SW 1271 (cell line): ENCODE measurements at regions not wholly inside any gene's neighbourhood (a gene's known extent, or its start where the extent isn't known, plus 50 kb on each side); places are given as distances from the start of the nearest gene placed in this dataset.

Source experiments
- DNase-seq, 2 experiments: peaks; one replicate each; lab custom pipeline; 2025; lab: John Stamatoyannopoulos, UW

DNA sequence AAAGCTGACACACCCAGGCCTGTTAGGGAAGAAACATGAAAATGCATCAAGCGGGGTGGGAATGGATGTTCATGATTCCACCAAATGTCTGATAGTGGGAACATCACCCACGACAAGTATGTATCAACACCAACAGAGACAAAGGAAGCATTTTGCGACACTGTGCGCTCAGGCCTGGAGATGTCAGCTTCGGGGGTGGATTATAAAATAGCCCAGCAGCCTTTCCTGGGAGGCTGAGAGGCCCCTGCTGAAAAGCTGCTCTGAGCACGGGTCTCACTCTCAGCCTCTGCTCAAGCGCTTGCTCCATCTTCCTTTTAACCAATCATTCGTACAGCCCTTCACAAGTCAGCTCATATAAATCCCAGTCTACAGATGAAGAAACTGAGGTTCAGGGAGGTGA is 213.5 kb downstream of the BCL11B start:
- DNase-seq = no peak

DNA sequence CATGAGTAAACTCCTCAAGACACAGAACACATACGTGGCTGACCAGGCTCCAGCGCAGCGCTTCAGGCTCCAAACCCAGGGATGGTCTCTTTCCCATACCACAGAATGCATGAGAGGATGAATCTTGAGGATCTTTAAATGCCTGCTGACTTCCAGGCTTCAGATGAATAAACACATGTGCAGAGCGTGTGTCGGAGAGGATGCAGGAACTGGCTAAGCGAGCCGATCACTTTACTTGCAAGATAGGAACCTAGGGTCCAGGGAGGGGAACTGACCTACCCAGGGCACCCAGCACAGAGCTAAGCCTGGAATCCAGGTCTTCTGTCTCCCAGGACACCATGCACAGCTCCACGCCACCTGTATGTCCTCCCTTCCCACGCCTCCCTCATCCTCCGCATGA is 209.8 kb downstream of the BCL11B start:
- no peak for DNase-seq

DNA sequence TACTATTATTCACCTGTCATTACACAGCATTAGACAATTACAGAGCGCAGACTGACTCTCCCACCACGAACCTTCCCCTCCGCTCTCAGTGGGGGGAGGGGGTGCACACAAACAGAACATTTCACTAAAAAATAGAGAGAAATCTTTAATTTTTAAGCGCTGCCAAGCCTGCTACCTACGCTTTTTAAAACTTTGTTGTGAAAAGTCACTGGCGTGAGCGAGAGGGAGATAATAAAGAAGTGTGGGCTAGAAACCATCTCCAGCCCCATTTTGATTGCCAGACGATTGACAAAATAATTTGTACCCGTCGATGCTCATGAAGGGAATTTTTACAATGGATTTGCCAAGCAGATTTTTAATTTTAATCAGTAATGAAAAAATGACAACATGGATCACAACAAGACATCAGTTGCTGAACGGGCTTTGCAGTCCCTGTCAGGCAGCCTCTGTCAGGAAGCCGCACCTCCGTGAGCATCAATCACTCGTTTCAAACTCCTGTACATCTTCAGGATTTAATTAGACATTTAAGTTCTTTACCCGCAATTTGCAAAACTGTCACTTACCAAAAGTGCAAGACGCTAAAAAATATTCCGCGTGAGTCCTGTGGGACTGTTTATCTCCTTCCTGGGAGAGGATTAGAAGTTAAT is 209.1 kb downstream of the BCL11B start:
- no peak for DNase-seq

DNA sequence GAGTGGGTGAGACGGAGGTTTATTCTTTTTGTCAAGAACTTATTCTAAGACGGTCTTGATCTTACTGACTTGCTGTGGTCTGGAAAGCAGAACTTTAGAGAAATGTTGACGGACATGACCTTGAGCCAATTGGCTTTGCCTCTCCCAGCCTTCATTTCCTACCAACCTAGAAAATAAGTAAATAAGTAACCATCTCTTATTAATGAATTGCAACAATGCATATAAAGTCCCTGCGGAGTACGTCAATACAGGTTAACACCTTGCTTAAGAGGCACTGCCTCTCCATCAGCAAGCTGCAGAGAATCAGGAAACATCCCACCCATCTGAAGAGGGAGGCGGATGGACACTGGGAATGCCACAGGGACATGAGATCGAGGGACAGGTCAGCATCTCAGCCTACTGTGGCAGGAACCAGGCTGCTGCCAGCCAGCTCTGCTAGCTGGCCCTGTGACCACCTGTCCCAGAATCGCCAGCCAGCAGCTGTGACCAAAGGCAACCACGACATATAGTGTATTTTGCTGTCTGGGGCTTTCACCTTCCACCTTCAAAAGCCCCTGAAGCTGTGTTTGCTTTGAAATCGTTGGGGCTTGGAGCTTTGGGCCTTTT is 208.3 kb downstream of the BCL11B start:
- DNase-seq = no peak

DNA sequence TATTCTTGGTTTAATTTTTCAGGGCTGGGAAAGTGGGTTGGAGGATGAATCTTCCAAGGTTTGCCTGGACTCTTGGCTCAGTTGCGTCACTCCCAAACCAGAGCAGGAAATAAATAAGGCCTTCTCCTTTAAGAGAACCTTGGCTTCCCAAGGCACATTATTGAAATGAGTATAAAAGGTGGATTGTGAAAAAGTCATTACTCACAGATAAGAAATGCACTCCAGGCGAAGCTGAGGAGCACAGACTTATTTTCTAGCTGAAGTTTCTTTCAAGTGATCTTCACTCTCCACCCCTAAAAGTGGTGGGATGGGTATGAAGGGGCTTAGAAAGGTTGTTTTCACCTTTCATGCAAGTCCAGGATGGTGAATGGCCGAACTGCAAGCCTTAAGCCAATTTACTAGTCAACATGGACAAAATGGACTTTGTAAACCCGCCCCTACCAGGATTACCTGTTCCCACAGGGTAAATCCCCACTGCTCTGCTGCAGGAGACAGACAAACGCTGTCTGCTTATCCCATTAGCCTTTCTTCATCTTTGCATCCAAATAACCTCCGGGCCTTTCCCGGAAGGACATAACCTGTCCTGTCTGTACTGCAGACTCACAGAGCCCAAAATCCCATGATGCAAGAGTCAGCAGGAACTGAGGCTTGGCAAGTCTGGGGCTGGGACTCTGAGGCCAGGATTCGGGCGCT is 207.6 kb downstream of the BCL11B start:
- no peak for DNase-seq

DNA sequence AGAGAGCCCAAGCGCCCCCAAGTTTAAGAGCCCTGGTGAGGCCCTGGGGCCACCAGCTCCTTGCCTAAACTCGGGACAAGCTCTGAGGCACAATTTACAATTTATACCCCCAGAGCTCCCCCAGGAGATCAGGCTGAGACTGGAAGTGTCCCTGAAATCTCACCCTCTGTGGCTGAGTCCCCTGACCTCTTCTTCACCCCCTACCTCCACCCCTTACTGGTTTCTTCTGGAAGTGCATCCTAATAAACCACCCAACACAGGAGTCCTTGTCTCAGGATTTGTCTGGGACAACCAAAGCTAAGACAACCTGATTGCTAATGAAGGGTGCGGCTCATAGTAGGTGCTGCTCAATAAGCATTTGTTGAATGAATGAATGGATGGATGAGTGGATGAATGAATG is 206.4 kb downstream of the BCL11B start:
- no peak for DNase-seq

DNA sequence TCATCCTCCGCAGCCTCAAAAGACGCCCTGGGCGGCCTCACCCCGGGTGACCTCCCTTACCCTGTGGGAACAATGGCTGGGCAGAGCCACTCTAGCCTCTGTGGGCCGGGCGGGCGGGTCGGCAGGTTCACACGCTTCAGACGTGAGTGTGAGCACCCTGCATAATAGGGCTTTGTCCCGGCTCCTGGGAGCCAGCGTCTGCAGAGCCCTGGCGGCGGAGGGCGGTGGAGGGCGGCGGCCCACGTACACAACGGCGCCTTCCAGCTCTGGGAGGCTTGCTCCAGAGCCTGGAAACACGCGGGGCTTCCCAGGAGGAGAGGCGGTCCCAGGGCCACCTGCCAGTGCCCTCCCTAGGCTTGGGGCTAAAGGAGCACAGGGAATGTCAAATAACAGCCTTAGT is 205.6 kb downstream of the BCL11B start:
- DNase-seq = no peak

DNA sequence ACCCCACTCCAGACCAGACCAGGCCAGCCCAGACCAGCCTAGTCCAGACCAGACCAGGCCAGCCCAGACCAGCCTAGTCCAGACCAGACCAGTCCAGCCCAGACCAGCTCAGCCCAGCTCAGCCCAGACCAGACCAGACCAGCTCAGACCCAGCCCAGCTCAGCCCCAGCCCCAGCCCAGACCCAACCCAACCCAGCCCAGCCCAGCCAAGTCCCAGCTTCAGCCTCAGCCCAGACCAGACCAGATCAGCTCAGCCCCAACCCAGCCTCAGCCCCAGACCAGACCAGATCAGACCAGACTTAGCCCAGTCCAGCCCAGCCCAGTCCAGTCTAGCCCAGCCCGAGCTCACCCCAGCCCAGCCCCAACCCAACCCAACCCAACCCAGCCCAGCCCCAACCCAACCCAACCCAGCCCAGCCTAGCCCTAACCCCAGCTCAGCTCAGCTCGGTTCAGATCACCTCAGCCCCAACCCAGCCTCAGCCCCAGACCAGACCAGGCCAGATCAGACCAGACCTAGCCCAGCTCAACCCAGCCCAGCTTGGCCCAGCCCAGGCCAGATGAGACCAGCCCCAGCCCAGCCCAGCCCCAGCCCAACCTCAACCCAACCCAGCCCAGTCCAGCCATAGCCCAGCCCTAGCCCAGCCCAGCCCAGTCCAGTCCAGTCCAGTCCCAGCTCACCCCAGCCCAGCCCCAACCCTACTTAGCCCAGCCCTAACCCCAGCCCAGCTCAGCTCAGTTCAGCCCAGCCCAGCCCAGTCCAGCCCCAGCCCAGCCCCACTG is 204.7 kb downstream of the BCL11B start:
- no peak for DNase-seq

DNA sequence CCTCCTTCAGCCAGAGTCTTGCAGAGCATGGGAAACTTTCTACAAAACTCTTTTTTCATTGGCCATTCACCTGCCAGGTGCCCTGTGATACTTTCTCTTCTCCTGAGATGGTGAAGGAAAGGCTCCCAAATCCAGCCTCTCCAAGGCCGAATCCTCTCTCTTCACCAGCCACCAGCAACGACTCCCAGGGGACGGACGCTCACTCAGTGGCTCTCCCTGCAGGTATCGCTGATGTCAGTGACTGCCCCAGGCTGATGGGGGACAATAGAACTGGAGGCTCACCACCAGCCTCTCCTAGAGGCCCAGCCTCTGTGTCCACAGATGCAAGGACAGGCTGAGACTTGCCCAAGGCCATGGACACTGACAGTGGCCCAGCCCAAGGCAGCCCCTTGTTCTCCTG is 204.1 kb downstream of the BCL11B start:
- no peak for DNase-seq

DNA sequence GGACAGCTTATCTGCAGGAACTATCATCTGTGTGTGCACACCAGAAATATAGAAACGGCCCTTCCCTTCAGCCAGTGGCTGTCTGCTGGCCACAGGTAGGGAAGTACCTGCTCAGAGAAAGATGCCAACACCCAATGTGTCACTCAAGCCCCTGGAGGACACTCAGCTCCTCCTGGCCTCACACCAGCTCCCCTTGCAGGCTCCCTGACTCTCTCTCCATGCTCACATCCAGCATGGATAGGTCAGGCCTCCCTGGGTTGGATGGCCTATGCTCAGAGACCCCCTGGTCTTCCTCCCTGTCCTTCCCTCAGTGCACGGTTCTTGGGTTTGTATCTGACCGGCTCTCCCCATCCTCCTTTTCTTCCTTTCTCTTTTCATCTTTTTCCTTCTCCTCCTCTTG is 202.1 kb downstream of the BCL11B start:
- no peak for DNase-seq

DNA sequence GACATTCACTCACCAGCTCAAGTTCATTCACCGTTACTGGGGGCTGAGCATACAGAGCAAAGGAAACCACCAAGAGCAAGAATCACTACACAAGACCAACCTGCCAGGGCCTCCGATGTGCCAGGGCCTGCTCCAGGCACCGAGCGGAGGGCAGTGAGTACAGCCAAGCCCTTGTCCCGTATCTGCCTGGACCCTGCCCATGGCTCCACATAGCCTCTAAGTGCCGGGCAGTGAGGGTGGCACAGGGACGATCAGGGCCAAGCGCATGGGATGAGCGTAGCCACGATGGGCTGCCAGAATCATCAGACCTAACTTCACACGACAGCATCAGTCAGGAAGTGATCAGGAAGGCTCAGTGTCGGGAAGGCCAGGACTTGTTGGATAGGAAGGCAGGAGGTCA is 199.6 kb downstream of the BCL11B start:
- DNase-seq = no peak

DNA sequence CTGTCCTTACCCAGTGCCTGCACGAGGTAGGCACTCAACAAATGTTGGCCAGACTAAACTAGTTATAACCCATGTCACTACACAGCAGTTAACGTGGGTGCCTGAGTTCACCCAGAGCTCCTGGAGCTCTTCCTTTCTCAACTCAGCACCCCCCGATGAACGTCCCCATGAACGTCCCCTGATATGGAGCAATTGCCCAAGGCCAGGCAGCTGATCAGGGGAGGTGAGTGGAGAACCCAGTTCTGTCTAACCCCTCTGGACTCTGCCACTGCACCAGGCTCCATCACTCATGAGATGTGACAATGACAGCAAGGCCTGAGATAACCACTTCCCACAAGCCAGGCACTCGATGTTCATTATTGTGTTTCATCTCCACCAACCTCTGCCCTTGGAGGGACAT is 199.0 kb downstream of the BCL11B start:
- DNase-seq = no peak

DNA sequence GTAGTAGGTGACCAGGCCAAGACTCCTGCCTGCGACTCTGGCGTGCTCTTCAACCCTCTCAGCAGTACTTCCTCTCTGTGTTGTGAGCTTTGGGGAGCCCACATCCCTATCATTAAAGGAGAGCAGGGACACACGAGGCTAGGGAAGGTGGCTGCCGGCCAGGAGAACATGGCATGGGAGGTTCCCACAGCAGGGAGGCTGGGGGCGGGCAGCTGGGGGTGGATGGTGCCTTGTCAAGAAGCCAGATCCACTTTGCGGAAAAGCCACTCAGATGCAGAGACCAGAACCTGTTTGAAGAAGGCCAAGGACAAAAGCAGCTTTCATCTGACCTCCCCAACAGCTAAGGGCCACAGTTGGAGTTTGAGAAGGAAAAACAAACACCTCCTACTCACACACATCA is 198.6 kb downstream of the BCL11B start:
- DNase-seq = no peak

DNA sequence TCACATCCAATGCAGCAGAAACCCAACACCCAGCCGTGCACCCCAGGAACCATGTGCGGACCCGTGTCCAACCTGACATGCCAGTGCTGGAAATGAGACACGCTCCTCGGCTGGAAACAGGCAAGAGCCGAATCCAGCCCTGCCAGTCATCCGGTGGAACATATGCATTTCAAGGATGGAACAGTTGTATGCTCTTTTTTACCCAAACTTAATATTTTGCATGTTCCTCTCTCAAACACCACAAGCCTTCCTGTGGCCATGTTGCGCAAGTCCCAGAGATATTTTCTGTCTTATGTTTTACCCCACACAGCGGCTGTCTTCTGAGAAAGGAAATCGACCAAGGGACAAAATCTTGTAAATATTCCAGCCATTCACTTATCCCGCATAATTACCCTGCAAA is 196.9 kb downstream of the BCL11B start:
- no peak for DNase-seq

DNA sequence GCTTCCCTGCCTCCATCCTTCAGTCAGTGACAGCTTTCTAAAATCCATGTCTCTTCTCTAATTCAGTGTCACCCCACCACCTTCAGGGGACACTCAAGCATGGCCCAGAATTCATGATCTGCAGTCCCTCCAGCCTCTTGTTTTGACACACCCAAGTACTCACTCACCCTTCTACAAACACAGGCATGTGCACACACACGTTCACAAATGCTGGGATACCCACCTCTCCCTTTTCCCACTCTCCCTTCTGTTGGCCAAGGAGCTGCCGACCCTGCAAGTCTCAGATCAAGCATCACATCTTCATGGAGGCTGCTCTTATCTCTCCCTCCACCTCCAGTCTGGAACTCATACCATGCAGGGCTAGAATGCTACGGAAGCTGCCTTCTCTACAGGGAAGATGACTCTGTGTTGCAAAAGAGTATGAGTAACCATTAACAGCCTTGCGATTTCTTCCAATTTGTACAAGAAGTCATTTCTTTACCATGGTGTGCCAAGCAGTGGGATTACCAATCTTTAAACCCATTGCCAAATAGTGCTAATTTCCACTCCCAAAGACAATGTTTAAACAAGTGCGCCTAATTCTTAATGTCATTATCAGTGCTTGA is 196.1 kb downstream of the BCL11B start:
- DNase-seq = no peak

DNA sequence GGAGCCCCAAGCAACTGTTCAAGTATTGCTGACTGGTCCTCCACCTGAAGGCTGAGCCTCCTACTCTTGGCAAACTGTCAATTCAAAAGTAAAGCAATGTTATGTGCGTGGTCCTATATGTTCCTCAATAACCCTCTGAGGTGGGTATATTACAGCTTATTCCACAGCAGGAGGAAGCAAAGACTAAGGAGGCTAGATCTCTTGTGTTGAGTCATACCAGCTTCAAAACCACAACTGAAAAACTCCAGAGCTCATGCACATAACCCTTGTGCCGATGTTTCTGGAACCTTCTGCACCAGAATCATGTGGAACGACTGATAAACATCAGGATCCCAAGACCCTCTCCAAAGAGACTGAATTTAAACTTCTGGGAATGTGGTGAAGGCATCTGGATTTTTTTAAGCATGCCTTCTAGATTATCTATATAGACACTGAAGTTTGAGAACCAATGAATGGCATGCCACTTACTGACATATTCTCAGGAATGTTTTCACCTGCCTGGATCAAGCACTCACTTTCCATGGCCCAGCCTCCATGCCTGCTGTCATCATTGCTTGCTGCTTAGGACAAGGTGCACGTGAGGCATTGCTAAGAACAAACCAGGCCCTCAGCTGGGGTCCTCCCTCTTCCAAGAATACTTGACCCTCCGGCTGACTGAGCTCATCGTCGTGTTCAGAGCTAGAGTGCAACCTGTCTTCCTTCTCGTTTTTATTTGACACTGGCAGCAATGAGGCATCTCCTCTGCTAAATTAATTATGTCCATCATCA is 194.7 kb downstream of the BCL11B start:
- no peak for DNase-seq

DNA sequence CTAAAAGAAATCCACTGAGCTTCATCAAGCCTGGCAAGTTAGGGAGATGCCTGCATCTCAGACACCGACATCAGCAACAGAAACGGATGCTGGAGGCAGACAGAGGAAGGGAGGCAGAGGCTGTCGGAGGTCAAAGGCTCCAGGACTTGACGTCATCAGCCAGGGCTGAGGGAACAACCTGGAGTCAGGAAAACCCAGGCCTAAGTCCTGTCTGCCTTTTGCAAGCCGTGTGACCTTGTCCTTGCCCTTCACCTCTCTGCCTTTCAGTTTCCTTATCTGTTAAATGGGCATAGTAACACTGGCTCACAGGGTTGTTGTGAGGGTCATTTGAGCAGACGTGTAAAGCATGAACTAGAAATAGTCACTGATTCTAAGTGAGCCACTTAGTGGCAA is 194.2 kb downstream of the BCL11B start:
- DNase-seq = no peak

DNA sequence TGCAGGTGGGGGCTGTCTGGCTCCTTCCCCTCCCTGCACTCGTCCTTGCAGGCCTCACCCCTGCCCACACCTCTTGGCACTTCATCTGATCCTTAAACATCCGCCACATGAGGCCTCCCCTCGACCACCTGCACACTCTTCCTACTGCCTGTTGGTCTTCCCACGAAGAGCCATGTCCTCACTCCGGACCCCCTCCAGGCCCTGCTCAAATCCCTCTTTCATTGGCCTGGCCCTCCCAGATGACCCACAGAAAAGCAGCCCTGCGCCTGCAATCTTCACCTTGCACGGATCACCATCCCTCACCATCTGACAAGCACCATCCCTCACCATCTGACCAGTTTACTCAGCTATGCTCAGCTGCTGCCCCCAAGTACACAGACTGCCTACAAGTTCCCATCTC is 193.6 kb downstream of the BCL11B start:
- DNase-seq = no peak

DNA sequence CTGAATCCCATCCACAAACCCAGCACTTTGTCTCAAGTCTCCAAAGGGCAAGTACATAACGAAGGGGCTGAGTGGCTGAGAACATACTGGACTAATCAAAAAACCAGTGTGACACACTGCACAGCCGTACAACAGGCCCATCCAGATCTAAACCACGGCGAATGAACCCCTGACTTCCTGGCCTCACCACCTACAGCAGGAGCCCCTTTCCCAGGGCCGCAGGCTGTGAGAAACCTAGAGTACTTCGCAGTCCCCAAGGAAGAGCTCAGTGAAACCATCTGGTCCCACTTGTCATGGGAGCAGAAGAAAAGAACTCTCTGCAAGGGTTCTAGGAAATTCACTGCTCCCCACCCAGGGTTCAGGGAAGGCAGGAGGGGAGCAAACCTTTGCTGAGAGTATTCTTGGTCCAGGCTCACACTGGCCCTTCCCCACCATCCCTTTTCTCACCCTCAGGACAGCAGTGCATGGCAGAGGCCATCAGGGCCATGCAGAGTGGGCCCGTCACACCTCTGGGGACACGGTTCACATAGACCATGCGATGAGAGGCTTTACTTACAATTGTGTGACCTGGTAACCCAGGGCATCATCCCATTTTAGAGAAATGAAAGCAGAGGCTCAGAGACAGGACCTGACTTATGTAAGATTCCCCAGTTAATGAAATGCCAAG is 192.8 kb downstream of the BCL11B start:
- no peak for DNase-seq

DNA sequence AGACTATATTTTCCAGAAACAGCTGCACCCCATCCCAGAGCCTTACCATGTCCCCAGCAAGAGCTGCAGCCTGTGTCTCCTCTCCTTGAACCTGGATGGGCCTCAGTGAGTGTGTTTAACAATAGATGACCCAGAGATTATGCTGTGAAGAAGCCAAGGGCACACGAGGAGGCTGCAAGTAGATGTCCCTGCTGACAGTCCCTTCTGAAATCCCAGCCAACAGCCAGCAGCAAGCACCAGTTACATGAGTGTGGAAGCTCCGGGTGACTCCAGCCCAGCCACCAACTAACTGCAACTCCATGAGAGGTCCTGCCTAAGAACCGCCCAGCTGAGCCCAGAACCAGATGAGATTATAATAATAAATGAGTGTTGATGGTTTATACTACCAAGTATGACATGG is 191.7 kb downstream of the BCL11B start:
- DNase-seq = no peak

DNA sequence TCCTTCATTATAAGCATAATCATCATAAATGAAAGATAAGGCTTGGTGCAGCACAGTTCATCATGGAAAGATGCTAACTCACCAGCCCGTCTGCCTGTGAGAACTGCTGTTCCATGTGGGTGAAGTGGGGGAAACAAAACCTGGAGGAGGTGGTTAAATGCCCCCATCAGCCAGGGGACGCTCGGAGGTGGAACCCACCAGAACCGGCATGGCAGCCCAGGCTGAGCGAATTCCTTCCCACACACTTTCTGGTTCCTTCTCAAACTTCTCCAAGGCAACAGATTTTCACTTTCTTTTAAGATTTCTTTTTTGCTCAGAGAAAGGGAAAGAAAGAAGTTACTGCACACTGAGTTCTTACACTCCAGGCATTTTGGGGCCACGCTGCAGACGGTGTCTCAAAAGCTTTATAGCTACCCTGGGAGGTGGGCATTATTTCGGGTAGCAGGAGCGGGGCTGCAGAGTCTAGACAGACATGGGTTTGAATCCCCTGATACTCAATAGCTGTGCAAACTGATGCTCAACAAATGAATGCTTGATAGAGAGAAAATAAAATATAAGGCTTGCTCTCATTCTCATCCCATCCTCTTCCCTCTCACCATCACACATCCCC is 190.7 kb downstream of the BCL11B start:
- no peak for DNase-seq
